NCI-H2227 treated with DMSO at 0.1 percent for 48 hours (cell line): ENCODE measurements at regions not wholly inside any gene's neighbourhood (a gene's known extent, or its start where the extent isn't known, plus 50 kb on each side); places are given as distances from the start of the nearest gene placed in this dataset.

Experiments
- DNase-seq: peaks from one replicate; lab custom pipeline; 2025; lab: John Stamatoyannopoulos, UW

- no peak for DNase-seq
Observed at GRCh38 chr11:79890272-79890671, 449.4 kb upstream of the TENM4 start.

- DNase-seq = no peak
Observed at GRCh38 chr11:79864882-79865281, 424.1 kb upstream of the TENM4 start.

DNA sequence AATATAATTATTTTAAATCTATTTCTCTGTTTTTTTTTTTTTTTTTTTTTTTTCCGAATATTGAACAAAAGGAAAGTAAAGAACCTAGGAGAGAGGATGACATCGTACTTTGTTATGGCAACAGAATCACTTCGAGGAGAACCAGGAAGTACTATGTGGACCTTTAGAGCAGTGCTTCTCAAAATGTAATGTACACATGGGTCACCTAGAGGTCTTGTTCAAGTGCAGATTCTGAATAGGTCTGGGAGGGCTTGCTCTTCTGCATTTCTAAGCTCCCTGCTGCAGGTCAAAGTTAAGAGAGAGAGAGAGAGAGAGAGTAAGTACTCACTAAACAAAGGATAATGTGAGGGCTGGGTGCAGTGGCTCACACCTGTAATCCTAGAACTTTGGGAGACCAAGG lies 419.5 kb upstream of the TENM4 start:
- no peak for DNase-seq

- no peak for DNase-seq
Observed at GRCh38 chr11:79857377-79858214, 416.8 kb upstream of the TENM4 start.

GRCh38 chr11:79852176-79852575 lies 411.3 kb upstream of the TENM4 start:
- no peak for DNase-seq

DNA sequence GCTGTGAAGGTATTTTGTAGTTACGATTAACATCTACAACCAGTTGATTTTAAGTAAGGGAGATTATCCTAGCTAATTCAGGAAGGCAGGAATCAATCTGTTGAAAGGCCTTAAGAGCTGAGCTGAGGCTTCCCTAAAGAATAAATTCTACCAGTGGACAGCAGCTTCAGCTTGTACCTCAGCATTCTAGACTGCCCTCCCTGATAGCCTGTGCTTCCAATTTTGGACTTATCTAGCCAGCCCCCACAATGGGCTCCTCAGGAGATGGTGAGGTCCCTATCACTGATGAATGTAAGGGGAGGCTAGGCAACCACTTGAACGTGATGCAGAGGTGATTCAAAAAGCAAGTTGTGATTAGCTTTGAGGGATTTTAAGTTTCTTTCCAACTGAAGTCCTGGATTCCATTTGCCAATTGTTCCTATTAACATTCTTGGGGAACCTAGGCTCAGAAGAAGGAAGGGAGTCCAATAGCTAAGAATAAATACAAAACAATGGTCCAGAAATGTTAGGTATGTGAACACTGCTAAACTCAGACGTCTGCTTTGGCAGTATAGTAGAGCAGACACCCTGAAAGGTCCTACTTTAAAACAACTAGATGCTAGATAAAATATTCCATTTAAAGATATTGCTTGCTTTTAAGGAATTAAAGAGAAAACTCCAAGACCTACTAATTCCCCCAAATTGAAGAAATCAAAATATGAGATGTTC lies 404.3 kb upstream of the TENM4 start:
- DNase-seq = no peak

DNA sequence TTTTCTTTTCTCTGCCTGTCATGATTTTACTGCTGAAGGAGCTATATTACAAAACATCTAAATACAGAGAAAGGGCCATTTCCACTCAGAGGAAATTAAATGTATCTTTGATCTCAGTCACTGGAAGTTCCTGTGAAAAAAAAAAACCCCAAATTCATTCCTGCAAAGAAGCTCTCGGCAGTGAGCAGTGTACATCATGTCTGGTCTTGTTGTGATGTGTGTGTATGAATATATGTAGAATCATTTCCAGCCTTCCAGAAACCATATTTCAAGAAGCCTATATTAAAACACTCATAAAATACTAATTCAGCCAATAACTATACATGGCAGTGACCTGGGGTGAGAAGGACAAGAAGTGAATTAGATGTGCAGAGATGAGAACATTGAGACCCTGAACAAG lies 393.2 kb upstream of the TENM4 start:
- DNase-seq = no peak

GRCh38 chr11:79830446-79830845 lies 389.6 kb upstream of the TENM4 start:
- no peak for DNase-seq

- DNase-seq = no peak
Observed at GRCh38 chr11:79829891-79830290, 389.1 kb upstream of the TENM4 start.

- no peak for DNase-seq
Observed at GRCh38 chr11:79822766-79823165, 381.9 kb upstream of the TENM4 start.

DNA sequence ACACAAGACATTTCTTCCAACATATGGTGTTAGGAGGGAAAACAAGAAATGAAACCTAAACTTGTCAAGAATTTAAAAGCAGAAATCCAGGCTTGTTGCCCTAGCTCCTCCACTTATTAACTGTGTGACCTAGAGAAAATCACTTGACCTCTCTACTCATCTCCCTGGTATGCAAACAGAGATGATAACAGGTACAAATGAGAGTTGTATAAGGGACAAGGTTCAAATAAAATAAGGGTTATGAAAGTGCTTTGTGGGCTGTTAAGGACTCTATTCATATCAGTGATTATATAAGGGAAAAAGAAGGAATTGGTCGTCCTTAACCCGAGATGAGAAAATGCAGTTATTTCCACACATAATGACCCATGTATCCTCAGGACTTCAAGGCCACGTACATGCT lies 372.7 kb upstream of the TENM4 start:
- no peak for DNase-seq

DNA sequence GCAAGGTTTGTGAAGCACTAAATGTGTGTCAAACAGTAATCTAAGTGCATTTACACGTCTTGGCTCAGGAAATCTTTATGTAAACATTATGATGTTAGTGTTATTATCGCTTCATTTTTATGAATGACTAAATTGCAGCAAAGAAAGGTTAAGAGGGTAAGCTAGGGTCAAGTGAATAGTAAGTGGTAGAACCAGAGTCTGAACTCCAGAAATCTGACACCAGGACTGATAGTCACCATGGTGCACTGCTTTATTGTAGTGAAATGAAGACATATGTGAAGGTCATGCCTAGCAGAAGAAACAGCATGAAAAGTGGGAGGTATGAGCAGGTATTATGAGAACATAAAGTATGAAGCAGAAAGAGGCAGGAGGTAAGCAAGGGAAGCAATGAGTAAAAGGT lies 368.7 kb upstream of the TENM4 start:
- no peak for DNase-seq

- no peak for DNase-seq
Observed at GRCh38 chr11:79807506-79807905, 366.7 kb upstream of the TENM4 start.

GRCh38 chr11:79796704-79797103 lies 355.9 kb upstream of the TENM4 start:
- DNase-seq = no peak

- no peak for DNase-seq
Observed at GRCh38 chr11:79794484-79795393, 353.9 kb upstream of the TENM4 start.

DNA sequence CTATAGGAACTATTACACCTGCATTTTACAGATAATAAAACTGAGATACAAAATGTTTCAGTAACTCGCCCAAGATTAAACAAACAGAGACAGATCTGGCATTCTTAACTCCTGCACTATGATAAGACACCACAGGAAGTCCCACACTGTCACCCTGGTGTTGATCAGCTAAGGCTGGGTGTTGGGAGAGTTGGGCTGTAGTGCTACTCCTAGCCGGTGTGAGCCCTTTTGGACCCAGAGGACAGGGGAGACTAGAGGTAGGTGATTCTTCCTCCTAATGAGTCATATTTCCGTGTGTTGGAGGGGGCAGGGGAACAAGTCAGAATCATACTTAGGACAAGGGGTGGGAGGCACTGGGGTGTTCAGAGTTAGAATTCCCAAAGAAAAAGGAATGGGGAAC lies 353.2 kb upstream of the TENM4 start:
- DNase-seq = no peak

DNA sequence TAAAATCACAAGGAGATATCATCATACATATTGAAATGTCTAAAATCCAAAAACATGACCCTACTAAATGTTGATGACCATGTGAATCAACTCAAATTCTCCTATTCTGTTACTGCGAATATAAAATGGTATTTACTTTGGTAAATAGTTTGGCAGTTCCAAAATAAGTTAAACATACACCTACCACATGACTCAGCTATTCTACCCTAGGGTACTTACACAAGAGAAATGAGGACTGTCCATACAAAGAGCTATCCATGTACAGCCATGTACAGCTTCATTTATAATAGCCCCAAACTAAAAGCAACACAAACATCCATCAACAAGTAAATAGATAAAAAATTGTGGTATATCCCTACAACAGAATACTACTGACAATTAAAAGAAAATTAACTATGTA lies 346.1 kb upstream of the TENM4 start:
- DNase-seq = no peak

DNA sequence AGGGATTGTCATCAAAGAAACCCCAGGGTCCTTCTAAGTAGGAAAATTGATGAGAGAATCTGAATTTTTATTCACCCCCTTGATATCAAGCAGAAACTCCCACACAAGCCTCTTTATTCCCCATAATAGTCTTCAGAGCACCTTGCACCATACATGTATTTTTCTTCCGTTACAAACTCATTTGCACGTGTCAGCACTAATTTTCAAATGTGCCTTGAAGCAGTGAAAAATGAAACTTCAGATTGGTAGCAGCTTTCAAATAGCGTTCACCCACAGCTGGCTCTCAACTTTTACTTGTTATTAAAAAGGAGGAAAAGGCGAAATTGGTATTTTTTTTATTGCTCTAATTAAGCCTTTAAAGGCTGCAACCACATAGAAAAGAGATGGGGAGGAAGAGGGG lies 343.0 kb upstream of the TENM4 start:
- no peak for DNase-seq

DNA sequence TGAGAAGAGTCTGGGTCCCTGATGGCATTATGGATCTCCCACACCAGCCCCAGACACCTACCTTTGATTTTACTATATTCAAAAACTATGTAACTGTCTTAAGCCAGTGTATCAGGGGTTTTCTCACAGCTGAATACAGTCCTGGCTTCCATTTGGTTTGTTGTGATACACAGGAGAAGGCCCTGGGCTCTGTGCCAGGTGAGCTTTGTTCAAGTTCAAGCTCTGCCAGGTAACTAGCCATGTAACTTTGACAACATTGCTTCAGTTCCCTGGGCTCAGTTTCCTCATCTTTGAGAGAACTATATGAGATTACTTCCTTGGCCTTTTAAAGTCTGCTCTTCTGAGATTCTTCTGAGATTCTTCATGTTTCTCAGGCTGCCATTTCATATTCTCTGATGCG lies 327.5 kb upstream of the TENM4 start:
- no peak for DNase-seq

DNA sequence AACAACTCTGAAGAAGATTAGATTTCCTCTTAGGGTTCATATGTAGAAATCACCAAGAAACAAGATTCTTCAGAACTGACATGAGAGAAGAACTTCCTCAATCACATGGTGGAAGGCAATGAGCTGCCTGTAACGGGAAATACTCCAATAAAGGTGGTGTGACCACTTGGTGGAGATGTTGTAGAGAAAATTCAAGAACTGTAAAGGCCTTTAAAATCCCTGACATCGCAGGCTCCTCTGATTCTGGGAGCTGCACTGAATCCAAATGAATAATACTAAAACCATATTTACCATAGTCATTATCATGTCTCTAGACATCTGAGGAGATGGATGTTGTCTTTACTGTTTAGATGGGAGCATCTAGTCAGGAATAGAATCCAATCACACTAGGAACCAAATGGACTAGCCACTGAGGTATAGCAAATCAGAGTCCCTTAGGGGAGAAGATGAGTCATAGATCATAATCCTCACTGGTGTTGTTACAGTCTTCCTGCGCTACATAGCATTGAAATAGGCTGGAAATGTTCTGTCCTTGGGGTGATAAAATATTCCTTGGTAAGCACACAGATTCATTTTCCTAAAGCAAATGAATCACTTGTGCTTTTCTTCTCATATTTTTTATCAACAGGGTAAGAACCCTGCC lies 321.6 kb upstream of the TENM4 start:
- DNase-seq = no peak

GRCh38 chr11:79758325-79758724 lies 317.5 kb upstream of the TENM4 start:
- no peak for DNase-seq

DNA sequence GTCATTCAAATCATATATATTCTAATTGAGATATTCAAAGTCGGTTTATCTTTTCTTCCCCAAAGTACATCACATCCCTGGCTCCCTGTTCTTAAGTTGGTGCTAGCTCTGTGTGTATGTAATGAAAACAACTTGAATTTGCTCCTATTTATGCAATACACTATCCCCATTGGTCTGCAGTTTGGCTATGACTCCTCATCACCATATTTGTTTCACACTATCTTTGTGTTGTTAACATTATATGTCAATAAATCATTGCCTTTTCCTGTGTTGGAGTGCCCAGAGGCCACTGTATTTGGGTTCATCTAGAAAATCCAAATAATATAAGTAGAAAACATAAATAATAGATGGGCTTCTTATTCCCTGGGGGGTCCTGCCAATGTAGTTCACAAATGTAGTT lies 306.6 kb upstream of the TENM4 start:
- DNase-seq = no peak
